Activated CD8-positive, alpha-beta memory T cell treated with anti-CD3 and anti-CD28 coated beads, Interleukin-2, amount 50 U/mL, for 4 hours (primary cell): ENCODE measurements at regions not wholly inside any gene's neighbourhood (a gene's known extent, or its start where the extent isn't known, plus 50 kb on each side); places are given as distances from the start of the nearest gene placed in this dataset.

Experiments
- DNase-seq: peaks from one replicate; pipeline ENCODE4 v3.0.0-alpha.2; 2020

DNA sequence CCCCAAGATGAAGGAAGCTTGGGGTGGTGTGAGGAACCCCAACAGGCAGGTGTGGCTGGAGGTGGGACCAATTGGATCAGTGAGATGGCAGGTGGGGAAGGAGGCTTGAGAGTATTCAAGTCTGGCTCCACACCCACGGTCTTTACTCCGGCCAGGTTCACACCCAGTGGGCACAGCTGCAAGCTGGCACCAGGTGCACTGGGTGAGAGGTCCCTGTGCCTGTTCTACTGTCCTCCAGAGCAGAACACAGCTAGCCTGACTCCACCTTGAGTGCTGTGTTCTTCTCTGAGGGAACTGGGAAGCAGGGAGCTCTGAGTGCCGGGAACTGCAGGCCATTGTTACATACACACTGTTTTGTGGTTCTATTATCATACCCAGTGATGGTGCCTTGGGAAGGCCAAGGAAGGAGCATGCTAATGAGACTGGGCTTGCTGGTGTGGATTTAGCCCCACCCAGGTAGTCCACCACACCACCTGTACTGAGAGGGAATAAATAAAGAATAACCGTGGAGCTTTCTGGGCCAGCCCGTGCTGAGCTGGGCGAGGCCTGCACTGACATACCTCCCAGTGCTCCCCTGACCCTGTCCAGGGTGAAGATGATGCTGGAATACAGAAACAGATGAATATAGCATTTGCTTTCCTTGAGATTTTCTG, 93.4 kb downstream of the ABHD5 start:
- no peak for DNase-seq

DNA sequence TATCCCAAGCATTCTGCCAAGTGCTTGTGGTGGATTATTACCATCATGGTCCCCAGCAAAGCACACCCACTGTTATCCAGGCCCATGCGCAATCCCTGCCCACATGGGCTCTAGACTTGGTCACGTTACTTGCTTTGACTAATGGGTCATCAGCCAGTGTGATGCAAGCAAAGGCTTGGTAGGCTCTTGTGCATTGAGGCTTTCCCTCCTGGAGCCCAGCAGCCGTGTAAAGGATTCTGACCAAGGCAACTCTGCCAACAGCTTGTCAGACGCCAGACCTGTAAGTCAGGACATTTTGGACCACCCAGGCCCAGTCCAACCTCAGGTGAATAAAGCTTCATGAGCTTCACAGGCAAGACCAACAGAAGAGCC, 93.9 kb downstream of the ABHD5 start:
- no peak for DNase-seq

GRCh38 chr3:43785551-43785950, 94.8 kb downstream of the ABHD5 start:
- DNase-seq = no peak

- DNase-seq = no peak
Measured at GRCh38 chr3:43786102-43786501, 95.4 kb downstream of the ABHD5 start.

GRCh38 chr3:43786526-43787305, 96.0 kb downstream of the ABHD5 start:
- no peak for DNase-seq

DNA sequence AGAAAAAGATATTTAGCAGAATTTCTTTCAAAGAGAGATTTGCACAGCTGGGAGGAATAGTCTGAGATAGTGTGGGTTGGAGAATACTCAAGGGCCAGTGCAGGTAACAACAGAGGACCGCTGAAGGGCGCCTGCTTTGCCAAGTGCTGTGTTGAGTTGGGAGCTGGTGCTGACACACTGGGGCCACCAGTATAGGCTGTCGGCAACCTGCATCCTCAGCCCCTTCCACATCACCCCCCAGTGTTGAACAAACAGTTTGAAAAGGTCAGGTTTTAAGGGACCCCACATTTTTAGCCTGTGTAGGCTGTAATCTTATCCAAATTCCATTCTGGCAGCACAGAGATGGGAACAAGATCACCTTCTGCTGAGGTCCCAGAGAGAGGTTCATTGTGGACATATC, 96.6 kb downstream of the ABHD5 start:
- DNase-seq = no peak

GRCh38 chr3:43789028-43789427, 98.3 kb downstream of the ABHD5 start:
- DNase-seq = no peak

DNA sequence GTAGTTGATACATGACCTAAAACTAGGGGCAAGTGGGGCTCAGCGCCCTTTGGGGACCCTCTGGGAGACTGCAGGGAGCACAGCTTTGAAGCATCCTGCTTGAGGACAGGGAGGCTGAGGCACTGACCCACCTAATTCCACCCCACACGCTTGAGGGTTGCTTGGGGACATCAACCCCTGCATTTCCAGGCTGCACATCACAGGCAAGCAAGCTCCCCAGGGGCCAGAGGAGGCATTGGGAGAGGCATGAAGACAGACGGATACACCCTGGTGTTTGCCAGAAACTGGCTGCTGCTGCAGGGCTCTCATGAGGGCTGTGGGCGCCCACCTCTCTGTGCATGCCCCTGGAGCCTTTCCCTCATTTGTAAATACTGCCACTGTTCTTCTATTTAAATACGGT, 99.3 kb downstream of the ABHD5 start:
- DNase-seq = no peak

DNA sequence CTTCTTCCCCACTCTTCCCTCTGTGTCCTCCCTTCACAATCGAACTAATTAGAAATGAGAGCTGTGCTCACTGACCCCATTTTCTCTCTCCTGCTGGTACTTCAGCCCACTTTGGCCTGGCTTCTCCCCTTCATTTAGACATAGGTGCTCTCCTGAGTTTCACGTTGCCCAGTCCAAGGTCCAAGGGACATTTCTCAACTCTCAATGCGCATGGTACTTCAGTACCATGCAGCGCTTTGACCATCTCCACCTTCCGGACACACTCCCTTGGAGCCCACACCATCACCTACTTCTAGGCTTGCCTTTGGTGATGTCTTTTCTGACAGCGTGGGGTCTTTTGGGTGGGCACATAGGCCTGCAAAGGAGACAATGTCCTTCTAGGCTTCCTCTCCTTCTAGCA, 99.7 kb downstream of the ABHD5 start:
- no peak for DNase-seq

DNA sequence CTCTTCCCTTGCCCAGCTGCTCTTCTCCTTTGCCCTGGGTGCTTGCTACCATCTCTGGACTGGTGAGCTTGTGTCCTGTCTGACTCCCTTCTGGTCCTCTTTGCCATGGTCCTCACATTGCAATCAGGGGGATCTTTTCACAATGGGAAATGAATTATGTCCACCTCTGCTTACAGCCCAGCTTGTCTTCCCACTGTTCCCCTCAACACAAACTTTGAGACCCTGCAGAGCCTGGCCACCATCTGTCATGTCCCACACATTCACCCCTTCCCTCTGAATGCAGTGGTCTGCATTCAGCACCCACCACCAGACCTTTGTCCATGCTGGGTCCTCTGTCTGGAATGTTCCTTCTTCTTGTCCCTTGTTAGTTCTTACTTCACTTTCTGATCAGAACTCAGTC, 100.5 kb downstream of the ABHD5 start:
- no peak for DNase-seq

DNA sequence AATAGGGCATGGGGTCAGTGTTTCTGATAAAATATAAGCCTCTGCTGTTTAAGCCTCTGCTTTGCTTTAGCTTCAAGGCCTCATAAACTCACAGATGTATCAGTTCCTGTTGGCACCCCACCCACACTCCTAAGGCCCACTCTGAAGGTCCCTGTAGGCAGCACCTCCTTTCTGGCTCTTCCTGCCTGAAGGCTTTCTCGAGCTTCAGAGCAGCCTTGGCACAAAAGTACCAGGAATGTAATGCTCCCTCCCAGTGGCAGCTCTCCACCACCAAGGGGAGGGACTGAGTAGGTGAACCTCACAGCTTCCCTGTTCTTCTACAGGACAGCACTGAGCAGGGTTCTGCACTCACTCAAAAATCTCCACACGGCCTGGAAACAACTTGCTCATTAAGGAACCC, 102.2 kb downstream of the ABHD5 start:
- DNase-seq = no peak

- DNase-seq = no peak
Measured at GRCh38 chr3:43793648-43794372, 103.1 kb downstream of the ABHD5 start.

DNA sequence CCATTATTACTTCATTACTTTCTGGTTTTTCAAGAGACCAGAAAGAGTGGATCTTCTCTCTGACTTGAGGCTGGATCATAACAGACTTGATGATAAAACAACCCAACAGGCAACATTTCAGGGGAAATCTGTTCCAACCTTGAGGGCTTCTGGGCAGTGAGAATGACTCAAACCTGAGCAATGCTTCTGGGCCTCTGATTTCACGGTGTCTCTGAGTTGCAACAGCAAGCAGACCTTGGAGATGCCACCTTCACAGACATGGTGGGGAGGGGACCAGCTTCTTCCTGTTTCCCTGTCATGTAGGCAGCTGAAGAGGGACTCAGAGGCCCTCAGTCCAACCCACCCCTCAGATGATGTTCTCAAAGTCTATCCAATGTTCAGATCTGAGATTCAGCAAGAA, 104.0 kb downstream of the ABHD5 start:
- DNase-seq = no peak

DNA sequence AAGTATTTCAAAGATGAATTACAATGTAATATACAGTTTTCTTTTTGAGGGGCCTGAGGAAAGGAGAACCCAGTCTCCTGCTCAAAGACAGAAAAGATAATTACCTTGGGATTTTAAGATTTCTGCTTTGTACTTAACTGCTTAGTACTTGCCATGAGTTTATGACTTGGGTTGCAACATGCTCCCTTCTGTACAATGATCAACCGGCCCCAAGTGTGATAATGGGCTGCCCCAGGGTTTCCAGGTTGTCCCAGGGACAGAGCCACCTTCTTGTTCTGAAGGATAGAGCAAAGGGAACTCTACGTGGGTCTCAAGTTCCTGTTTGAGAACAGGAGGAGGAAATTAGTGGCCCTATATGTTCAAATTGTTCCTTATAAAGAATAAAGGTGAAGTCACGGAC, 104.8 kb downstream of the ABHD5 start:
- DNase-seq = no peak

GRCh38 chr3:43796041-43796596, 105.4 kb downstream of the ABHD5 start:
- no peak for DNase-seq

- no peak for DNase-seq
Measured at GRCh38 chr3:43797794-43798193, 107.1 kb downstream of the ABHD5 start.

DNA sequence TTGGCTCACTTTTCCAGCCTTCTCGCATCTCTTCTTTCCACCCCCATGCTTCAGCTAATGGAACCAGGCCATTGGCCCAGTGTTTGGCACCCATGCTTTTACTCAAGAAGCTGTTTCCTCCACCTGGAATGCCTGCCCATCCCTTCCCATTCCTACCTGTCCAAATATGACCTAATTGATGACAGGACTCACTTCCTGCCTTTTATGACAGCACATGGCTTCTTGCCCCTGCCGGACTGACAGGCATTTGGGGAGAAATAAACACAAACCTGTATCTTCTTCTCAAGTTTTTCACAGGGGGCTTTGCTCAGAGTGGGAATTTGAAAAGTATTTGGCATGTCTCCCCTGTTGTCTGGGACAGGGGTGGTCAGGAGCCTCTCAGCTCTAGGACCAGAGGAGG, 120.1 kb downstream of the ABHD5 start:
- no peak for DNase-seq

DNA sequence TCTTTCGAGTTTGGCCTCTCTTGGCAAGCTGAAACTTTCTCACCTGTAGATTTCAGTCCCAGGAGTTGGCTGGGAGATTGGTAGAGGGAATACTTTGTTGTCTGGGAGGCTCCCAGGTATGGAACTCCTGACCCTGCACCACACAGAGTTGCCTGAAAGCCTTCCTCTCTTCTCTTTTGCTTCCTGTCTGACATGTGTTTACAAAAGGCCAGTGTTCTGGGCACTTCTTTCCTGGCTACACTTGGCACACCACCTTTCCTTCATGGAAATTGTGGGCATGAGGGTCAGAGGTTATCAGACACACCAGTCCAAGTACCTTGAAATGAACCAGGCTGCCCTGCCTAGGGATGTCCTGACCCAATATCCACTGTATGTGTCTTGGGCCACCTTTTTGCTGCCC, 123.7 kb downstream of the ABHD5 start:
- DNase-seq = no peak

DNA sequence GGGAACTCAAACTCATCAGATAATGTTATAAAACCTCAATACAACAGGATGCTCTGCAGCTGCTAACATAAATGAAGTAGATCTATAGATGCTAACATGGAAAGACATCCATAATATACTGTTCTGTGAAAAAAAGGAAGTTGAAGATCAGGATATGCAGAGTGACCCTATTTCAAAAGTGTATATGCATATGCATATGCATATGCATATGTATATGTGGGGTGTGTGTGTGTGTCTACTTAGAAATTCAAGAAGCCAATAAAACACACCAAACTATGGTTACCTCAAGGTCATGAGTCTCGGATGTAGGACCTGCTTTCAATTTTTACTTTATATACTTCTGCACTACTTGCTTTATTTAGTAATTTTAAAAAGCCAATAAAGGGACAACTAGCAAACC, 125.6 kb downstream of the ABHD5 start:
- no peak for DNase-seq

DNA sequence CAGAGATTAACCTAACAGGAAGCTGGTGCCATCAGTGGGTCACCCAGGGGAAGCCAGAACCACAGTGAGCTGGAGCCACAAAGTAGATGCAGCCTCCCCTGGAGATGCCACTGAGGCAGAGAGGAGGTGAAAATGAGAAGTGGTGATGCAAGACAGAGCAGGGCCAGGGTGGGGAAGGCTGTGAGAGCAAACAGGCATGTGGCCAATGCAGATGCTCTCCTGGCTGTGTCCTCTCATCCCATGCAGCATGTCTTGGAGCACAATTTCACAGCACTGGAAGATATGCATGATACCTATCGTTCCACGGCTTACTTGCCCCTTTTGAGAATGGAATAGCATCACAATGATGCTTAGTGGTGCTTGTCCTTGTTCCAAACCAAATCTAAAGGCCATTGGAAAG, 126.3 kb downstream of the ABHD5 start:
- DNase-seq = no peak

- DNase-seq = no peak
Measured at GRCh38 chr3:43817825-43818224, 127.1 kb downstream of the ABHD5 start.

- no peak for DNase-seq
Measured at GRCh38 chr3:43818229-43818628, 127.5 kb downstream of the ABHD5 start.

GRCh38 chr3:43838009-43838758, 147.4 kb downstream of the ABHD5 start:
- no peak for DNase-seq
